ENCODE measurements at regions not wholly inside any gene's neighbourhood (a gene's known extent, or its start where the extent isn't known, plus 50 kb on each side); places are given as distances from the start of the nearest gene placed in this dataset.

GRCh38 chr12:45633733-45634132 lies 95.8 kb upstream of the ARID2 start:
- H3K4me1 Mint-ChIP-seq = peaks cover 11% of the 10 kb centered on the region

GRCh38 chr12:45634273-45634917 lies 95.1 kb upstream of the ARID2 start:
- H3K27me3 Mint-ChIP-seq (ENCODE audit: low read depth) = no peaks in the 10 kb centered on the region
- DNase-seq (ENCODE audit: low read depth, low spot score) = no peak
- H3K36me3 Mint-ChIP-seq (ENCODE audit: low read depth) = no peaks in the 10 kb centered on the region
- H3K4me3 Mint-ChIP-seq = no peak overlapping the region
- no peak overlapping the region for H3K27ac Mint-ChIP-seq (ENCODE audit: unreplicated experiment)
- no peak for TF ChIP-seq CTCF (conservative IDR thresholded peaks at IDR 0.05)
- peaks cover 7% of the 10 kb centered on the region for H3K9me3 Mint-ChIP-seq
- peaks cover 11% of the 10 kb centered on the region for H3K4me1 Mint-ChIP-seq

More at GRCh38 chr12:45633733-45634132, 95.8 kb upstream of the ARID2 start:
- H3K4me3 Mint-ChIP-seq = no peak overlapping the region
- TF ChIP-seq CTCF (conservative IDR thresholded peaks at IDR 0.05) = no peak
- no peak overlapping the region for H3K27ac Mint-ChIP-seq (ENCODE audit: unreplicated experiment)
- peaks cover 7% of the 10 kb centered on the region for H3K9me3 Mint-ChIP-seq
- H3K27me3 Mint-ChIP-seq (ENCODE audit: low read depth) = no peaks in the 10 kb centered on the region
- H3K36me3 Mint-ChIP-seq (ENCODE audit: low read depth) = no peaks in the 10 kb centered on the region
- DNase-seq (ENCODE audit: low read depth, low spot score) = no peak

DNA sequence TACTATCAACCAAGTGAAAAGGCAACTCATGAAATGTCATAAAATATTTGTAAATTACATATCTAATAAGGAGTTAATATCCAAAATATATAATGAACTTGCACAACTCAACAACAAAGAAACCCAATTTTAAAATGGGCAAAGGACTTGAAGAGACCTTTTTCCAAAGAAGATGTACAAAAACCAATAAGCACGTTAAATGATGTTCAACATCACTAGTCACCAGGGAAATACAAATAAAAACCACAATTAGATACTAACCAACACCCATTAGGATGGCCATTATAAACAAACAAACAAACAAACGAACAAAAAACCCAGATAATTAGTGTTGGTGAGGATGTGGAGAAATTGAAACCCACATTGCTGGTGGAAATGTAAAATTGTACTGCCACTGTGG lies 92.3 kb upstream of the ARID2 start:
- TF ChIP-seq CTCF (conservative IDR thresholded peaks at IDR 0.05) = no peak
- no peaks in the 10 kb centered on the region for H3K27me3 Mint-ChIP-seq (ENCODE audit: low read depth)
- H3K4me1 Mint-ChIP-seq = peaks cover 11% of the 10 kb centered on the region
- no peak overlapping the region for H3K4me3 Mint-ChIP-seq
- no peaks in the 10 kb centered on the region for H3K36me3 Mint-ChIP-seq (ENCODE audit: low read depth)
- no peak overlapping the region for H3K27ac Mint-ChIP-seq (ENCODE audit: unreplicated experiment)
- peaks cover 7% of the 10 kb centered on the region for H3K9me3 Mint-ChIP-seq
- DNase-seq (ENCODE audit: low read depth, low spot score) = no peak

- no peak for DNase-seq (ENCODE audit: low read depth, low spot score)
- Mint-ChIP-seq H3K27ac (ENCODE audit: unreplicated experiment) (no peak overlapping the region), H3K4me1 (peaks cover 11% of the 10 kb centered on the region), H3K4me3 (no peak overlapping the region), H3K9me3 (peaks cover 7% of the 10 kb centered on the region), H3K27me3 (ENCODE audit: low read depth) (no peaks in the 10 kb centered on the region), H3K36me3 (ENCODE audit: low read depth) (no peaks in the 10 kb centered on the region)
- no peak for TF ChIP-seq CTCF (conservative IDR thresholded peaks at IDR 0.05)
Observed at GRCh38 chr12:45637706-45638105, 91.8 kb upstream of the ARID2 start.

DNA sequence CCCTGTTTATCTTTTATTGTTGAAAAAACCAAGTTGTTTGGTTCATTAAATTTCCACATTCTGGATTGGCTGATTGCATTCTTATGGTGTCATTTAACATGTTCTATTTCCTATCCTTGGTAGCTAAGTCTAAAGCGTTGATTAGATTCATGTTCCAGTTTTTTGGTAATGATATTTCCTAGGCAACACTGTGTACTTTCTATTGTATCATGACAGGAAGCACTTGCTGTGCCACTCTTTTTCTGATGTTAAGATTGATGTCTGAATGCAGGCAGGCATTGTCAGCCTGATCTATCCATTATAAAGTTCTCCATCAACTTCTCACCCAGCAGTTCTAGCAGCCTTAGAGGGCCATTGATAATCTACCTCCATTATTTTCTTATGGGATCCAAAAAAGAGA lies 91.1 kb upstream of the ARID2 start:
- DNase-seq (ENCODE audit: low read depth, low spot score) = no peak
- Mint-ChIP-seq H3K27me3 (ENCODE audit: low read depth) (no peaks in the 10 kb centered on the region), H3K36me3 (ENCODE audit: low read depth) (no peaks in the 10 kb centered on the region), H3K27ac (ENCODE audit: unreplicated experiment) (no peak overlapping the region), H3K4me3 (no peak overlapping the region), H3K4me1 (peaks cover 11% of the 10 kb centered on the region), H3K9me3 (peaks cover 7% of the 10 kb centered on the region)
- no peak for TF ChIP-seq CTCF (conservative IDR thresholded peaks at IDR 0.05)
